Caco-2 (cell line): ENCODE measurements at regions not wholly inside any gene's neighbourhood (a gene's known extent, or its start where the extent isn't known, plus 50 kb on each side); places are given as distances from the start of the nearest gene placed in this dataset.

ENCODE experiments used
- BruUV-seq: library from RNA; stranded (reverse); fragments of 400-500 nt; replicated peaks from 2 replicates; lab custom pipeline; 2021; lab: Mats Ljungman, UMichigan
- CTCF ChIA-PET: fragments of 300-600 bp; sonication (Branson Sonifier 250); formaldehyde crosslinking; loops from one replicate; lab custom pipeline; 2022; ENCODE audit warnings: antibody characterized with exemption; lab: Charles Lee
- POLR2A ChIA-PET: fragments of 300-600 bp; sonication (Branson Sonifier 250); formaldehyde crosslinking; loops from one replicate; lab custom pipeline; 2022; ENCODE audit warnings: antibody characterized with exemption; lab: Charles Lee
- DNase-seq, 2 experiments: peaks; one replicate each; pipeline versions ENCODE4 v3.0.0 to v3.0.0-alpha.2; 2020 to 2022
- H3K27me3 ChIP-seq: replicated peaks from 2 replicates; pipeline ENCODE4 v1.6.0; 2011; ENCODE audit warnings: low read length; ENCODE audit not compliant: control insufficient read depth, insufficient read depth
- H3K36me3 ChIP-seq: 2 replicates; pipeline ENCODE4 v1.5.1; 2011; ENCODE audit warnings: low read length; ENCODE audit not compliant: control insufficient read depth, insufficient read depth
- H3K4me1 ChIP-seq: fragments of 250-450 bp; sonication (Bioruptor Pico); 2 replicates; pipeline ENCODE4 v1.5.1; 2020; ENCODE audit warnings: mild to moderate bottlenecking
- H3K4me3 ChIP-seq: 2 replicates; pipeline ENCODE4 v1.5.1; 2011; ENCODE audit warnings: low read depth, mild to moderate bottlenecking, control low read depth, low read length
- H3K9me3 ChIP-seq: fragments of 250-450 bp; sonication (Bioruptor Pico); 2 replicates; pipeline ENCODE4 v1.5.1; 2020; ENCODE audit warnings: mild to moderate bottlenecking, moderate library complexity
- H3K27ac Mint-ChIP-seq: one replicate; pipeline ENCODE4 v1.8.0; 2022; ENCODE audit warnings: mixed read lengths; ENCODE audit not compliant: unreplicated experiment
- H3K27me3 Mint-ChIP-seq: one replicate; pipeline ENCODE4 v1.8.0; 2022; ENCODE audit warnings: mixed read lengths; ENCODE audit not compliant: insufficient read depth, unreplicated experiment
- H3K36me3 Mint-ChIP-seq: one replicate; pipeline ENCODE4 v1.8.0; 2022; ENCODE audit warnings: mild to moderate bottlenecking, mixed read lengths; ENCODE audit not compliant: insufficient read depth, unreplicated experiment
- H3K4me1 Mint-ChIP-seq: one replicate; pipeline ENCODE4 v1.8.0; 2022; ENCODE audit warnings: low read depth, mixed read lengths; ENCODE audit not compliant: unreplicated experiment
- H3K4me3 Mint-ChIP-seq: one replicate; pipeline ENCODE4 v1.8.0; 2022; ENCODE audit warnings: mild to moderate bottlenecking, moderate library complexity, mixed read lengths; ENCODE audit not compliant: unreplicated experiment
- H3K9me3 Mint-ChIP-seq: one replicate; pipeline ENCODE4 v1.8.0; 2022; ENCODE audit warnings: mixed read lengths; ENCODE audit not compliant: unreplicated experiment
- intact Hi-C: fragments of 100-400 bp; cut with micrococcal nuclease; formaldehyde crosslinking; loops from one replicate; pipeline ENCODE4 v1.10.0; 2022; ENCODE audit not compliant: unreplicated experiment
- TF ChIP-seq, protein P1 (sequence below), 2 experiments: fragments of 200-600 bp in 1 of 2; IDR thresholded peaks; 1 replicate in 1 of 2; 2 replicates in 1 of 2; pipeline versions ENCODE4 v1.5.1 to v1.8.0; 2011 to 2022; ENCODE audit warnings: antibody characterized with exemption in 1 of 2, control low read depth in 1 of 2, inconsistent platforms in 1 of 2, low read depth in 1 of 2, low read length in 1 of 2, mild to moderate bottlenecking in 1 of 2, moderate library complexity in 1 of 2; ENCODE audit not compliant: insufficient read depth in 1 of 2, severe bottlenecking in 1 of 2, unreplicated experiment in 1 of 2

GRCh38 chr5:159782995-159783300, 133.3 kb upstream of the ADRA1B start:
- H3K4me3 Mint-ChIP-seq, result no peak overlapping the region
- H3K36me3 ChIP-seq, result no peaks in the 10 kb centered on the region

DNA sequence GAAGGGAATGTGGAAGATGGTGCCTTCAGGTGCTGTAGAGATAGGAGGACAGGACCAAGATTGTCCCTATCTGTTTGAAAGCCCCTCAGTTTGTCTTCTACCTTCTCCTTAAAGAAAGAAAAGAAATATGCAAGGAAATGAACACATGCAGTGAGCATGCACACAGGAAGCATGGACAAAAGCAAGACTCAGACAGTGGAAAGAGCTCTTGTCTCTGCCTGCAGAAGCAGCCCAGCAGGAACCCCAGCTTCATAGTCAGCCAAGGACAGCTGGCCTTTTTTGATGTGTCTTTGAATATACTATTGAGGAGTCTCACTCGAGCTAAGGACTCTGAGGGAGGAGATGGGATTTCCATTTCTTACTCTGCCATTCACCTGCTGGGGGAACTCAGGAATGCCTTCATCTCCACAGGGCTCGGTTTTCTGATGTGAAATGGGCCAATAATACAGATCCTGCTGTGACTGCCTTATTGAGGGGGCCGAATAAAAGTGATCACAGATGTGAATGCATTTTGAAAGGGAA, 132.5 kb upstream of the ADRA1B start:
- H3K4me3 ChIP-seq, result no peak overlapping the region
- DNase-seq, result no peak
- no peaks in the 10 kb centered on the region for H3K4me1 Mint-ChIP-seq
- H3K4me3 Mint-ChIP-seq, result no peak overlapping the region
- no peaks in the 10 kb centered on the region for H3K9me3 ChIP-seq
- ChIA-PET POLR2A (no interaction called here), CTCF (no interaction called here)
- no TSS peak for BruUV-seq
- H3K27me3 ChIP-seq, result no peaks in the 10 kb centered on the region
- H3K27me3 Mint-ChIP-seq, result peaks cover 27% of the 10 kb centered on the region
- H3K27ac Mint-ChIP-seq, result no peak overlapping the region
- intact Hi-C loops, result no loop called here
- TF ChIP-seq, protein P1, sequence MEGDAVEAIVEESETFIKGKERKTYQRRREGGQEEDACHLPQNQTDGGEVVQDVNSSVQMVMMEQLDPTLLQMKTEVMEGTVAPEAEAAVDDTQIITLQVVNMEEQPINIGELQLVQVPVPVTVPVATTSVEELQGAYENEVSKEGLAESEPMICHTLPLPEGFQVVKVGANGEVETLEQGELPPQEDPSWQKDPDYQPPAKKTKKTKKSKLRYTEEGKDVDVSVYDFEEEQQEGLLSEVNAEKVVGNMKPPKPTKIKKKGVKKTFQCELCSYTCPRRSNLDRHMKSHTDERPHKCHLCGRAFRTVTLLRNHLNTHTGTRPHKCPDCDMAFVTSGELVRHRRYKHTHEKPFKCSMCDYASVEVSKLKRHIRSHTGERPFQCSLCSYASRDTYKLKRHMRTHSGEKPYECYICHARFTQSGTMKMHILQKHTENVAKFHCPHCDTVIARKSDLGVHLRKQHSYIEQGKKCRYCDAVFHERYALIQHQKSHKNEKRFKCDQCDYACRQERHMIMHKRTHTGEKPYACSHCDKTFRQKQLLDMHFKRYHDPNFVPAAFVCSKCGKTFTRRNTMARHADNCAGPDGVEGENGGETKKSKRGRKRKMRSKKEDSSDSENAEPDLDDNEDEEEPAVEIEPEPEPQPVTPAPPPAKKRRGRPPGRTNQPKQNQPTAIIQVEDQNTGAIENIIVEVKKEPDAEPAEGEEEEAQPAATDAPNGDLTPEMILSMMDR (IDR thresholded peaks at IDR 0.05; ENCODE audit: insufficient read depth in 1 of 2, low read depth in 1 of 2, low read length in 1 of 2, severe bottlenecking in 1 of 2, unreplicated experiment in 1 of 2), result no peak
- H3K36me3 ChIP-seq, result no peaks in the 10 kb centered on the region
- H3K4me1 ChIP-seq, result no peaks in the 10 kb centered on the region
- no peaks in the 10 kb centered on the region for H3K36me3 Mint-ChIP-seq
- H3K9me3 Mint-ChIP-seq, result no peaks in the 10 kb centered on the region

More at GRCh38 chr5:159782995-159783300, 133.3 kb upstream of the ADRA1B start:
- Mint-ChIP-seq H3K27me3 (peaks cover 27% of the 10 kb centered on the region), H3K9me3 (no peaks in the 10 kb centered on the region), H3K36me3 (no peaks in the 10 kb centered on the region), H3K27ac (no peak overlapping the region), H3K4me1 (no peaks in the 10 kb centered on the region)
- Histone ChIP-seq H3K4me3 (no peak overlapping the region), H3K27me3 (no peaks in the 10 kb centered on the region), H3K4me1 (no peaks in the 10 kb centered on the region), H3K9me3 (no peaks in the 10 kb centered on the region)
- no TSS peak for BruUV-seq
- DNase-seq, result no peak
- intact Hi-C loops, result no loop called here
- POLR2A ChIA-PET, result no interaction called here
- CTCF ChIA-PET, result no interaction called here
- TF ChIP-seq, protein P1 (IDR thresholded peaks at IDR 0.05; ENCODE audit: insufficient read depth in 1 of 2, low read depth in 1 of 2, low read length in 1 of 2, severe bottlenecking in 1 of 2, unreplicated experiment in 1 of 2), result no peak

- H3K4me1 Mint-ChIP-seq, result no peaks in the 10 kb centered on the region
- intact Hi-C loops, result no loop called here
- CTCF ChIA-PET, result no interaction called here
Observed at GRCh38 chr5:159784993-159785392, 131.3 kb upstream of the ADRA1B start.

More at GRCh38 chr5:159784993-159785392, 131.3 kb upstream of the ADRA1B start:
- H3K27me3 ChIP-seq, result no peaks in the 10 kb centered on the region
- no TSS peak for BruUV-seq
- TF ChIP-seq, protein P1 (IDR thresholded peaks at IDR 0.05; ENCODE audit: insufficient read depth in 1 of 2, low read depth in 1 of 2, low read length in 1 of 2, severe bottlenecking in 1 of 2, unreplicated experiment in 1 of 2), result no peak
- Mint-ChIP-seq H3K27ac (no peak overlapping the region), H3K9me3 (no peaks in the 10 kb centered on the region), H3K27me3 (peaks cover 25% of the 10 kb centered on the region), H3K4me3 (no peak overlapping the region), H3K36me3 (no peaks in the 10 kb centered on the region)
- no peaks in the 10 kb centered on the region for H3K36me3 ChIP-seq
- POLR2A ChIA-PET, result no interaction called here
- H3K9me3 ChIP-seq, result no peaks in the 10 kb centered on the region
- DNase-seq, result no peak
- H3K4me3 ChIP-seq, result no peak overlapping the region
- no peaks in the 10 kb centered on the region for H3K4me1 ChIP-seq
